ENCODE measurements at regions not wholly inside any gene's neighbourhood (a gene's known extent, or its start where the extent isn't known, plus 50 kb on each side); places are given as distances from the start of the nearest gene placed in this dataset.

- peaks cover 2 to 44% of the 10 kb centered on the region in 2 experiments; a peak in 2 of 5 replicates for H3K27me3 ChIP-seq (ENCODE audit: control insufficient read depth in 2 of 2, insufficient read depth in 2 of 2, low read length in 2 of 2)
- H3K9me3 ChIP-seq (replicated peaks; ENCODE audit: control insufficient read depth, insufficient read depth, low read depth, low read length) = no peaks in the 10 kb centered on the region
- no peak for TF ChIP-seq SAFB2 (IDR thresholded peaks at IDR 0.05; ENCODE audit: borderline replicate concordance, low read depth, low read length, severe bottlenecking)
- TF ChIP-seq GTF2B (IDR thresholded peaks at IDR 0.05; ENCODE audit: extremely low read depth, insufficient read length) = no peak
- no peak for TF ChIP-seq TCFL5 (CRISPR knock-in tag; conservative IDR thresholded peaks at IDR 0.05)
- no peak for TF ChIP-seq HNRNPH1 (optimal IDR thresholded peaks at IDR 0.05; ENCODE audit: low read depth, low read length)
- TF ChIP-seq JUNB (CRISPR knock-in tag; conservative IDR thresholded peaks at IDR 0.05) = no peak
- TF ChIP-seq ZNF57 (CRISPR knock-in tag; IDR thresholded peaks at IDR 0.05) = no peak
- TF ChIP-seq, protein P1, sequence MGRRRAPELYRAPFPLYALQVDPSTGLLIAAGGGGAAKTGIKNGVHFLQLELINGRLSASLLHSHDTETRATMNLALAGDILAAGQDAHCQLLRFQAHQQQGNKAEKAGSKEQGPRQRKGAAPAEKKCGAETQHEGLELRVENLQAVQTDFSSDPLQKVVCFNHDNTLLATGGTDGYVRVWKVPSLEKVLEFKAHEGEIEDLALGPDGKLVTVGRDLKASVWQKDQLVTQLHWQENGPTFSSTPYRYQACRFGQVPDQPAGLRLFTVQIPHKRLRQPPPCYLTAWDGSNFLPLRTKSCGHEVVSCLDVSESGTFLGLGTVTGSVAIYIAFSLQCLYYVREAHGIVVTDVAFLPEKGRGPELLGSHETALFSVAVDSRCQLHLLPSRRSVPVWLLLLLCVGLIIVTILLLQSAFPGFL (CRISPR knock-in tag; IDR thresholded peaks at IDR 0.05) = no peak
- TF ChIP-seq ZEB2 (IDR thresholded peaks at IDR 0.05) = no peak
- TF ChIP-seq ARID2 (IDR thresholded peaks at IDR 0.05) = no peak
- no peak for TF ChIP-seq DLX4 (CRISPR knock-in tag; IDR thresholded peaks at IDR 0.05)
- no peak for TF ChIP-seq SNRNP70 (optimal IDR thresholded peaks at IDR 0.05; ENCODE audit: low read depth, low read length)
- no peak for TF ChIP-seq DEAF1 (CRISPR knock-in tag; IDR thresholded peaks at IDR 0.05)
- TF ChIP-seq, protein P2, sequence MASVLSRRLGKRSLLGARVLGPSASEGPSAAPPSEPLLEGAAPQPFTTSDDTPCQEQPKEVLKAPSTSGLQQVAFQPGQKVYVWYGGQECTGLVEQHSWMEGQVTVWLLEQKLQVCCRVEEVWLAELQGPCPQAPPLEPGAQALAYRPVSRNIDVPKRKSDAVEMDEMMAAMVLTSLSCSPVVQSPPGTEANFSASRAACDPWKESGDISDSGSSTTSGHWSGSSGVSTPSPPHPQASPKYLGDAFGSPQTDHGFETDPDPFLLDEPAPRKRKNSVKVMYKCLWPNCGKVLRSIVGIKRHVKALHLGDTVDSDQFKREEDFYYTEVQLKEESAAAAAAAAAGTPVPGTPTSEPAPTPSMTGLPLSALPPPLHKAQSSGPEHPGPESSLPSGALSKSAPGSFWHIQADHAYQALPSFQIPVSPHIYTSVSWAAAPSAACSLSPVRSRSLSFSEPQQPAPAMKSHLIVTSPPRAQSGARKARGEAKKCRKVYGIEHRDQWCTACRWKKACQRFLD (CRISPR knock-in tag; IDR thresholded peaks at IDR 0.05) = no peak
- TF ChIP-seq ZNF282 (CRISPR knock-in tag; IDR thresholded peaks at IDR 0.05) = no peak
- ChIA-PET CTCF (ENCODE audit: low intra/inter-chr PET ratio) (no interaction called here), POLR2A (no interaction called here)
- BruUV-seq (replicated peaks) = no TSS peak
- no peak overlapping the region for H3K4me3 ChIP-seq
- no peak overlapping the region for H3K9ac ChIP-seq (ENCODE audit: insufficient read depth in 1 of 2, low read depth in 2 of 2, low read length in 2 of 2)
- no peak overlapping the region for H3K27ac ChIP-seq (ENCODE audit: extremely low read depth, low read depth, low read length)
- DNase-seq (ENCODE audit: extremely low read depth in 1 of 4, low spot score in 3 of 4) (no peak), FAIRE-seq (no peak), ATAC-seq (no peak)
- no peaks in the 10 kb centered on the region for H4K20me1 ChIP-seq (replicated peaks; ENCODE audit: control insufficient read depth, insufficient read depth, low read length)
- H3K36me3 ChIP-seq (ENCODE audit: control insufficient read depth, insufficient read depth, low read length) = no peaks in the 10 kb centered on the region
- 0% methylated on average over 5 of the region's 9 CpGs for WGBS (ENCODE audit: insufficient coverage, low coverage, missing lambda C conversion rate)
- H3K9me1 ChIP-seq (ENCODE audit: control insufficient read depth, insufficient read depth, low read length) = no peaks in the 10 kb centered on the region
- no peak overlapping the region for H2AFZ ChIP-seq (ENCODE audit: low read depth, low read length)
- intact Hi-C loops (cut with micrococcal nuclease) (no loop called here), in situ Hi-C loops (cut with MboI) (no loop called here)
- peaks cover 0 to 8% of the 10 kb centered on the region in 2 experiments; a peak in 2 of 5 replicates for H3K4me1 ChIP-seq (replicated peaks in 1 of 2; ENCODE audit: control insufficient read depth in 2 of 2, insufficient read depth in 2 of 2, low read length in 2 of 2)
- H3K79me2 ChIP-seq (ENCODE audit: control insufficient read depth, insufficient read depth, low read length) = no peaks in the 10 kb centered on the region
- no peak overlapping the region for H3K4me2 ChIP-seq (ENCODE audit: insufficient read depth, low read length)
These were observed 288.0 kb upstream of the HDAC4 start for GRCh38 chr2:239688840-239689239.
